ENCODE measurements at regions not wholly inside any gene's neighbourhood (a gene's known extent, or its start where the extent isn't known, plus 50 kb on each side); places are given as distances from the start of the nearest gene placed in this dataset.
A peak's percentile ranks its signal among the peaks of the same experiment; 100 is the strongest.
"Not testable (repeated sequence)": the region's sequence is repeated elsewhere in the genome, so short reads cannot be mapped to it uniquely, and the experiment has no call there.

DNA sequence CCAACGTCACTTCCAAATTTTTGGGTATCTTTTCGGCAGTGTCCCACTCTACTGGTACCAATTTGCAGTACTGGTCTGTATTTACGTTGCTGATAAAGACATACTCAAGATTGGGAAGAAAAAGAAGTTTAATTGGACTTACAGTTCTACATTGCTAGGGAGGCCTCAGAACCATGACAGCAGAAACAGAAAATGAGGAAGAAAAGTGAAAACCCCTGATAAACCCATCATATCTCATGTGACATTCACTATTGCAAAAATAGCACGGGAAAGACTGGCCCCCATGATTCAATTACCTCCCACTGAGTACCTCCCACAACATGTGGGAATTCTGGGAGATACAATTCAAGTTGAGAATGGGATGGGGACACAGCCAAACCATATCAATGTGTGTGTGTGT is 364.0 kb upstream of the KCND2 start:
- no peak for DNase-seq

DNA sequence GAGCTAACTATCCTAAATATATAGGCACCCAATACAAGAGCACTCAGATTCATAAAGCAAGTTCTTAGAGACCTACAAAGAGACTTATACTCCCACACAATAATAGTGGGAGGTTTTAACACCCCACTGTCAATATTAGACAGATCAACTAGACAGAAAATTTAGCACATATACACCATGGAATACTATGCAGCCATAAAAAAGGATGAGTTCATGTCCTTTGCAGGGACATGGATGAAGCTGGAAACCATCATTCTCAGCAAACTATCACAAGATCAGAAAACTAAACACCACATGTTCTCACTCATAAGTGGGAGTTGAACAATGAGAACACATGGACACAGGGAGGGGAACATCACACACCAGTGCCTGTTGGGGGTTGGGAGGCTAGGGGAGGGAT is 358.9 kb upstream of the KCND2 start:
- not testable (repeated sequence) for DNase-seq

DNA sequence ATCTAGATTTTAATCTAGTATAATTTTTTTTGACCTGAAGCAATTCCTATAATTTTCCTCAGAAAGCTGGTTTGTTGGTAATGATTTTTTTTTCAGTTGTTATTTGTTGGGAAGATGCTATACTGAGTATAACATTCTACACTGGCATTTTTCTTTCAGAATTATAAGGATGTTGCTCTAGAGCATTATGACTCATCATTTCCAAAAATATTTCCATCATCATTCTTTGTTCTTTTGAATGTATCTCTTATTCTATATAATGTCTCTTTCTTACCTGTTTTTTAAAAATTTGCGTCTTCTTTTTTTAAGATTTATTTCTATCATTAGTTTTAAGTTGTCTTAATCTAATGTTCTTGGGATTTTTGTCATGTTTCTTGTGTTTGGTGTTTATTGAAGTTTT is 356.5 kb upstream of the KCND2 start:
- no peak for DNase-seq

DNA sequence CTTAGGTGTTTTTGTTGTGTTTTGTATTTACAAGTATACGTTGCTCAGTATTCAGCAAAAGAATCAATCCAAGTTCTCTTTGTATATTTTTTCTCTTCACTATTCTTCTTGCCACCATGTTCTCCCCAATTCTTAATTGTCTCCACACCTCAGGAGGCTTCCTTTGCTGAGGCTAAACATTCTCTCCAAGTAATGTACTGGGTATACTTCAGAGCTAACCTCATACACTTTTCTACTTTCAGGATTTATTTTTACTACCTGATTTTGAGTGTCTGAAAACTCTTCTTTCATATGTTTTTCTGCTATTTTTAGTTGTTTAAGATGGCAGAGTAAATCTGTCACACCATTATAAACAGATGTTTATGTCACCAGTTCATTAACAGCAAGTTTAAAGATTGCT is 354.8 kb upstream of the KCND2 start:
- no peak for DNase-seq

GRCh38 chr7:119919986-119920385 is 353.0 kb upstream of the KCND2 start:
- DNase-seq: no peak

GRCh38 chr7:119925581-119926289 is 347.2 kb upstream of the KCND2 start:
- DNase-seq: no peak

GRCh38 chr7:119929891-119930290 is 343.1 kb upstream of the KCND2 start:
- DNase-seq: no peak

- no peak for DNase-seq
These were observed 341.6 kb upstream of the KCND2 start for GRCh38 chr7:119931230-119931824.

GRCh38 chr7:119935418-119936025 is 337.5 kb upstream of the KCND2 start:
- DNase-seq: peak; percentile 3

GRCh38 chr7:119936836-119937235 is 336.1 kb upstream of the KCND2 start:
- DNase-seq: no peak

GRCh38 chr7:119937745-119938144 is 335.2 kb upstream of the KCND2 start:
- DNase-seq: no peak

- DNase-seq: no peak
These were observed 328.9 kb upstream of the KCND2 start for GRCh38 chr7:119943942-119944600.

DNA sequence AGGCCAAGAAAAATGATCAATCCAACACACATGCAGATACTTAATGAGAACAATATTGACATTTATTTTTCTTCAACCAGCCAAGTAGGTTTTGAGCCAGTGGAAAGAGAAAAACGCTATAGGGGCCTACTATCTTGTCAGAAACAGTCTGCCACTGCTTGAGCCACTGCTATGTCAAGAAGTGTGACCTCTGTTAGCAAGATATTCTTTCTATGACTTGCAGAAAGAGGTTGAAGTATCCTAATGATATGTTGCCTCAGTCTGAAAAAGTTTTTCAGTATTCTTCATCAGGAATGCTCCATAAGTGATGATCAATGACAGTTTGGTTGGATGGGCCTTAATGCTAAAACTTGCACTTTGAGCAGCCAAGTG is 328.4 kb upstream of the KCND2 start:
- no peak for DNase-seq

GRCh38 chr7:119945822-119946221 is 327.2 kb upstream of the KCND2 start:
- DNase-seq: no peak

- no peak for DNase-seq
These were observed 323.9 kb upstream of the KCND2 start for GRCh38 chr7:119949053-119949452.

GRCh38 chr7:119950390-119951041 is 322.5 kb upstream of the KCND2 start:
- DNase-seq: not testable (repeated sequence)

DNA sequence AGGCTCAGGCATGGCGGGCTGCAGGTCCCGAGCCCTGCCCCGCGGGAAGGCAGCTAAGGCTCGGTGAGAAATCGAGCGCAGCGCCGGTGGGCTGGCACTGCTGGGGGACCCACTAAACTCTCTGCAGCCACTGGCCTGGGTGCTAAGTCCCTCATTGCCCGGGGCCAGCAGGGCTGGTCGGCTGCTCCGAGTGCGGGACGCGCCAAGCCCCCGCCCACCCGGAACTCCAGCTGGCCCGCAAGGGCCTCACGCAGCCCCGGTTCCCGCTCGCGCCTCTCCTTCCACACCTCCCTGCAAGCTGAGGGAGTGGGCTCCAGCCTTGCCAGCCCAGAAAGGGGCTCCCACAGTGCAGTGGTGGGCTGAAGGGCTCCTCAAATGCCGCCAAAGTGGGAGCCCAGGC is 321.4 kb upstream of the KCND2 start:
- DNase-seq: not testable (repeated sequence)

DNA sequence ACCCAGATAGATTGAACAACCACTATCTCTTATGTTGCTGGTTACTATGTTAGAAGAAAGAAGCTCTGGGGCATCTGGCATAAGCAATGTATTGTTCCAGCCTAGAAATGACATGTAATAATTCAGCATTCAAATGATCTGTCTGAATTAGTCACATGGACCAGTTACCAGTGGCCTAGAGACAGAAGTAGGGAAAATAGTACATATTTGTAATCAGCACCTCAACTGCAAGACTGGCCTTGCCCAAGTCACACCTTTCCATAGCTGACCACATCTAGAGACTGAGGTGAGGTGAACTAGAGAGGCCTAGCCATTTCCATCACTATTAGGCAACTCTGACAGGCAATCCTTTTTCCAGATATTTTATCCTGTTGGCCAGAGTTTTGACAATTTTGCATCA is 315.6 kb upstream of the KCND2 start:
- DNase-seq: no peak

DNA sequence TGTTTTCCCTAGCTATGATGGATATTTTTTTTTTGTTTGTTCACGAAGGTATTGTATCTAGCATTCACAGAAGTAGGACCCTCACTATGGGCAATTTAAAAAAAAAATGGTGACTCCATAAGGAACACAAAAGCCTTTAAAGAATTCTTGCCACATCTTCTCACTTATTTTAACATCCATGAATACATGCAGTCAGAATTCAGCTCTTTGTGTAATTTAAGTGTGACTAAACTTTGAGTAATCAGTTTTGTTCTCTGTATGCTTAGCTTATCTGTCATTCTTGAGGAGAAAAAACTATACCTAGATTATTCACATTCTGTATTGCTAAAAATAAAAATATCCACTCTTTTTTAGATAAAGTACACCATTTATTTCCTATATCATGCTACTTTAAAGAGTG is 313.2 kb upstream of the KCND2 start:
- DNase-seq: no peak

DNA sequence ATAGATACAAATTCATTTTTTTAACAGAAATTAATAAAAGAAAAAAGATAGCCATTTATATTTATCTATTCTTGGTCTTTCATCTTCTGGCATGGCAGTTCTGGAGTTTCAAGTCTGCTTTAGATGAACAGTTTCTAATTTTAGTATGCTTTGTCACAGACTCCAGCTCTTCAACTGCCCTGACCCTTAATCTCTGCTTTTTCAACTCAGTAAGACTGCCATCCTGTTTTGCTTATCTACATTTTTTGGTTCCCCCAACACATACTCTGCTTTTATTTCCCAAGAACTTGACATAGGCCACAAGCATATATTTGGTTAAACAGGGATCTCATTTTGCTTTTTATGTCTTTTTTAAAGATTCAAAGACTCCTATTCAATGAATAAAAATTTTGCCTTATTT is 309.3 kb upstream of the KCND2 start:
- DNase-seq: no peak

DNA sequence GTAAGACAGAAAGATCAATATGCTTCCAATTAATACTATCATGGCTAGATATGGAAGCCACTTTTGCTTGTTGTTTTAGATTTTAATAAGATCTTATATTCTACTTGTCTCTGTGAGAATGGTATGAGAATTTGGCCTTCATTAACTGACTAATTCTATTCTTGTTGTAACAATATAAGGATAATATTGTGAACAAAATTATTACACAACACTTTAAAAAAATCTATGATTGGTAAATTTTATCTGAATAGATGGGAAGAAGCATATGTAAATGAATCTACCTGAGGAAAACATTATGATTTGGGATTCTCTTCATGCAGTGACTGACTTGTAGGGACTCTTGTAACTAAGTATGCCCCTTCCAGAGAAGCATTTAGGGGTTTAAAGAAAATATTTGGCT is 308.9 kb upstream of the KCND2 start:
- DNase-seq: no peak

GRCh38 chr7:119964788-119965542 is 308.0 kb upstream of the KCND2 start:
- DNase-seq: no peak

DNA sequence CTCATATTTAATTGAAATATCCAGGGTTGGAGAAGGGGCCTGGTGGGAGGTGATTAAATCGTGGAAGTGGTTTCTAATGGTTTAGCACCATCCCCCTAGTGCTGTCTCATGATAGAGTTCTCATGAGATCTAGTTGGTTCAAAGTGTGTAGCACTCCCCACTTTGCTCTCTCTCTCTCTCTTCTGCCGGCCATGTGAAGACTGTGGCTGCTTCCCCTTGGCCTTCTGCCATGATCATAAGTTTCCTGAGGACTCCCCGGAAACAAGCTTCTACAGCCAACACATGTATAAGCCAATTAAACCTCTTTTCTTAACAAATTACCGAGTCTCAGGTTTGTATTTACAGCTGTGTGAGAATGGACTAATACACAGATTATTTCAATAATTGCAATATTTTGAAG is 305.8 kb upstream of the KCND2 start:
- no peak for DNase-seq
